Peyer's patch (tissue), 4 donors: ENCODE measurements at regions not wholly inside any gene's neighbourhood (a gene's known extent, or its start where the extent isn't known, plus 50 kb on each side); places are given as distances from the start of the nearest gene placed in this dataset.

Source experiments
- CTCF ChIP-seq, 6 experiments: fragments of 450-650 bp in 4 of 6; fragments of 200-600 bp in 2 of 6; sonication (generic) in 1 of 6; IDR thresholded peaks; one replicate each; pipeline ENCODE4 v1.5.1; 2017 to 2019; ENCODE audit warnings: antibody characterized with exemption in 6 of 6, mild to moderate bottlenecking in 3 of 6, moderate library complexity in 1 of 6
- POLR2A ChIP-seq, 2 donors: fragments of 450-650 bp; IDR thresholded peaks; one replicate each; pipeline ENCODE4 v1.5.1; 2017; ENCODE audit warnings: antibody characterized with exemption in 2 of 2, mild to moderate bottlenecking in 2 of 2, moderate library complexity in 2 of 2

GRCh38 chr16:88195911-88196465 is 186.8 kb upstream of the ZNF469 start:
- TF ChIP-seq CTCF (IDR thresholded peaks at IDR 0.05) (no peak), POLR2A (IDR thresholded peaks at IDR 0.05) (no peak)
